Spleen (tissue), 7 donors: ENCODE measurements at regions not wholly inside any gene's neighbourhood (a gene's known extent, or its start where the extent isn't known, plus 50 kb on each side); places are given as distances from the start of the nearest gene placed in this dataset.

Experiments
- CTCF ChIP-seq, 11 experiments: fragments of 200-600 bp in 7 of 11; fragments of 450-650 bp in 4 of 11; sonication (generic) in 4 of 11; IDR thresholded peaks in 8 of 11; conservative IDR thresholded peaks in 3 of 11; 1 replicate in 7 of 11; 2 replicates in 4 of 11; pipeline versions ENCODE4 v1.4.0 to v1.8.0; 2016 to 2021; ENCODE audit warnings: antibody characterized with exemption in 11 of 11, inconsistent platforms in 4 of 11, mild to moderate bottlenecking in 1 of 11
- POLR2A ChIP-seq, 3 donors: fragments of 450-650 bp; IDR thresholded peaks; one replicate each; pipeline ENCODE4 v1.5.1; 2017; ENCODE audit warnings: antibody characterized with exemption in 3 of 3, mild to moderate bottlenecking in 1 of 3
- donor health status: DM: no; HTN: no; CAD: no; lungs with moderate emphysema.
- donor health status: DM: no; HTN: no; CAD: no.
- donor health status: DM: no; HTN: no; CAD: no.

DNA sequence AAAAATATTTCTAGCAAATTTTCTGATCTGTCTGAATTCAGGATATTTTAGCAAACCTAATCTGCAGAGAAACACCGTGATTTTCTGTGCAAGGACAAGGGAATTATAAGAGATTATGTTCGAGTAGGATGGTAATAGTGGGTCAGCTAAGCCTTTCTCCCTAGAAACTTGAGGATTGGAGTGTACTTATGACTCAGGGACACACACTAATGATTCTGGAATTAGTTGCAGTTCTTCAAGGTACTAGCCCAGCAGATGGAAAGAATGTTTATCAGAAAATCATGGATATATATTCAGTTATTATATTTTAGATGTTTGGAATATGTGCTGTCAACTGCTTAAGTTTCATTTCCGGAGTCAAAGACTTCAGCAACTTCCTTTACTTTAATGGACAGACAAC, 177.1 kb upstream of the MAP3K7 start:
- TF ChIP-seq CTCF (IDR thresholded peaks at IDR 0.05 in 8 of 11, conservative IDR thresholded peaks at IDR 0.05 in 3 of 11) (no peak), POLR2A (IDR thresholded peaks at IDR 0.05) (no peak)
